DOHH2 (cell line): ENCODE measurements at regions not wholly inside any gene's neighbourhood (a gene's known extent, or its start where the extent isn't known, plus 50 kb on each side); places are given as distances from the start of the nearest gene placed in this dataset.

Source experiments
- H3F3A ChIP-seq: fragments of 200-600 bp; sonication (generic), shearing (Covaris generic); 2 replicates; pipeline ENCODE4 v1.6.0; 2016; ENCODE audit warnings: antibody characterized with exemption, mild to moderate bottlenecking; ENCODE audit not compliant: control insufficient read depth, insufficient read depth
- H3K27ac ChIP-seq: fragments of 200-600 bp; sonication (generic); 2 replicates; pipeline ENCODE4 v1.5.1; 2014; ENCODE audit warnings: low read depth, mild to moderate bottlenecking, low read length, moderate library complexity
- H3K27me3 ChIP-seq: fragments of 200-600 bp; sonication (generic); 2 replicates; pipeline ENCODE4 v1.6.1; 2014; ENCODE audit warnings: mild to moderate bottlenecking, low read length, mixed read lengths; ENCODE audit not compliant: control insufficient read depth
- H3K36me3 ChIP-seq: fragments of 200-600 bp; sonication (generic); 2 replicates; pipeline ENCODE4 v1.6.1; 2014; ENCODE audit warnings: mild to moderate bottlenecking, low read length, moderate library complexity, mixed read lengths; ENCODE audit not compliant: control insufficient read depth
- H3K4me1 ChIP-seq: fragments of 200-600 bp; sonication (generic); 2 replicates; pipeline ENCODE4 v1.6.1; 2014; ENCODE audit warnings: mild to moderate bottlenecking, low read length, mixed read lengths; ENCODE audit not compliant: control insufficient read depth
- H3K4me2 ChIP-seq: fragments of 200-600 bp; sonication (generic); 2 replicates; pipeline ENCODE4 v1.6.0; 2014; ENCODE audit warnings: mild to moderate bottlenecking, low read length, moderate library complexity
- H3K4me3 ChIP-seq: fragments of 200-600 bp; sonication (generic); 2 replicates; pipeline ENCODE4 v1.5.1; 2014; ENCODE audit warnings: mild to moderate bottlenecking, low read length, mixed read lengths
- H3K79me2 ChIP-seq: fragments of 200-600 bp; sonication (generic); 2 replicates; pipeline ENCODE4 v1.6.1; 2014; ENCODE audit warnings: mild to moderate bottlenecking, low read length, mixed read lengths; ENCODE audit not compliant: control insufficient read depth
- H3K9me2 ChIP-seq: fragments of 200-600 bp; sonication (generic); replicated peaks from 2 replicates; pipeline ENCODE4 v1.6.1; 2014; ENCODE audit warnings: mild to moderate bottlenecking, low read length, mixed read lengths; ENCODE audit not compliant: control insufficient read depth
- H3K9me3 ChIP-seq: fragments of 200-600 bp; sonication (generic); 2 replicates; pipeline ENCODE4 v1.6.1; 2014; ENCODE audit warnings: antibody characterized with exemption, low read length, mixed read lengths; ENCODE audit not compliant: control insufficient read depth, insufficient read depth
- H4K20me1 ChIP-seq: fragments of 200-600 bp; sonication (generic); 2 replicates; pipeline ENCODE4 v1.6.0; 2014; ENCODE audit warnings: low read depth, mild to moderate bottlenecking, antibody characterized with exemption, low read length, moderate library complexity; ENCODE audit not compliant: control insufficient read depth, insufficient read depth
- CTCF ChIP-seq: fragments of 200-600 bp; sonication (generic); IDR thresholded peaks from one replicate; pipeline ENCODE4 v1.5.1; 2014; ENCODE audit warnings: antibody characterized with exemption, mild to moderate bottlenecking, low read depth, low read length; ENCODE audit not compliant: poor library complexity, severe bottlenecking
- EZH2phosphoT487 ChIP-seq: fragments of 200-600 bp; sonication (generic); IDR thresholded peaks from 2 replicates; pipeline ENCODE4 v1.6.1; 2017; ENCODE audit warnings: borderline replicate concordance, mild to moderate bottlenecking, antibody characterized with exemption, low read length, moderate library complexity, mixed read lengths

GRCh38 chr2:234821946-234822475 lies 129.8 kb upstream of the SH3BP4 start:
- no peaks in the 10 kb centered on the region for H3K27me3 ChIP-seq
- no peaks in the 10 kb centered on the region for H3K9me3 ChIP-seq
- H3K27ac ChIP-seq: no peak overlapping the region
- no peaks in the 10 kb centered on the region for H3F3A ChIP-seq
- H3K4me2 ChIP-seq: no peak overlapping the region
- H3K36me3 ChIP-seq: no peaks in the 10 kb centered on the region
- TF ChIP-seq CTCF (no peak), EZH2phosphoT487 (no peak)
- no peaks in the 10 kb centered on the region for H3K4me1 ChIP-seq
- H4K20me1 ChIP-seq: no peaks in the 10 kb centered on the region
- no peaks in the 10 kb centered on the region for H3K79me2 ChIP-seq
- no peak overlapping the region for H3K4me3 ChIP-seq
- H3K9me2 ChIP-seq: no peaks in the 10 kb centered on the region

GRCh38 chr2:234818937-234819336 lies 132.9 kb upstream of the SH3BP4 start:
- no peaks in the 10 kb centered on the region for H3K27me3 ChIP-seq
- H3K27ac ChIP-seq: no peak overlapping the region
- no peaks in the 10 kb centered on the region for H3K36me3 ChIP-seq
- H3K4me2 ChIP-seq: no peak overlapping the region
- H3K9me2 ChIP-seq: no peaks in the 10 kb centered on the region
- no peak for TF ChIP-seq CTCF
- TF ChIP-seq EZH2phosphoT487: no peak
- H3K4me1 ChIP-seq: no peaks in the 10 kb centered on the region
- H3K9me3 ChIP-seq: no peaks in the 10 kb centered on the region
- no peaks in the 10 kb centered on the region for H4K20me1 ChIP-seq
- no peaks in the 10 kb centered on the region for H3F3A ChIP-seq
- H3K79me2 ChIP-seq: no peaks in the 10 kb centered on the region
- H3K4me3 ChIP-seq: no peak overlapping the region

GRCh38 chr2:234816491-234816890 lies 135.3 kb upstream of the SH3BP4 start:
- Histone ChIP-seq H3K9me2 (no peaks in the 10 kb centered on the region), H3K4me2 (no peak overlapping the region), H3K79me2 (no peaks in the 10 kb centered on the region), H3F3A (no peaks in the 10 kb centered on the region), H3K27ac (no peak overlapping the region), H3K36me3 (no peaks in the 10 kb centered on the region), H4K20me1 (no peaks in the 10 kb centered on the region), H3K27me3 (no peaks in the 10 kb centered on the region), H3K4me3 (no peak overlapping the region), H3K9me3 (no peaks in the 10 kb centered on the region), H3K4me1 (no peaks in the 10 kb centered on the region)
- TF ChIP-seq CTCF (no peak), EZH2phosphoT487 (no peak)
